Mucosa of gallbladder (tissue), 1 donor: ENCODE measurements at regions not wholly inside any gene's neighbourhood (a gene's known extent, or its start where the extent isn't known, plus 50 kb on each side); places are given as distances from the start of the nearest gene placed in this dataset.
A peak's percentile ranks its signal among the peaks of the same experiment; 100 is the strongest.

Experiments
- DNase-seq: peaks from one replicate; pipeline ENCODE4 v3.0.0-alpha.2; 2020; ENCODE audit warnings: low spot score
- donor health status: DM: no; HTN: no; CAD: no.

GRCh38 chr18:7288544-7288943 lies 57.7 kb downstream of the LRRC30 start:
- DNase-seq, result no peak

GRCh38 chr18:7290077-7290476 lies 59.2 kb downstream of the LRRC30 start:
- DNase-seq, result no peak

- DNase-seq, result no peak
These were observed 60.2 kb downstream of the LRRC30 start for GRCh38 chr18:7291046-7291445.

- no peak for DNase-seq
These were observed 67.3 kb downstream of the LRRC30 start for GRCh38 chr18:7298149-7298548.

GRCh38 chr18:7301094-7301493 lies 70.2 kb downstream of the LRRC30 start:
- DNase-seq, result no peak

GRCh38 chr18:7303316-7304060 lies 72.6 kb downstream of the LRRC30 start:
- no peak for DNase-seq

GRCh38 chr18:7304061-7304370 lies 73.1 kb downstream of the LRRC30 start:
- no peak for DNase-seq

- DNase-seq, result peak; percentile 33
These were observed 74.5 kb downstream of the LRRC30 start for GRCh38 chr18:7305416-7305815.

- no peak for DNase-seq
These were observed 76.1 kb downstream of the LRRC30 start for GRCh38 chr18:7307030-7307429.

GRCh38 chr18:7307526-7307925 lies 76.6 kb downstream of the LRRC30 start:
- DNase-seq, result no peak

GRCh38 chr18:7317804-7318231 lies 86.9 kb downstream of the LRRC30 start:
- no peak for DNase-seq

GRCh38 chr18:7319161-7319560 lies 88.3 kb downstream of the LRRC30 start:
- DNase-seq, result no peak

- DNase-seq, result no peak
These were observed 90.9 kb downstream of the LRRC30 start for GRCh38 chr18:7321831-7322230.

GRCh38 chr18:7322817-7323485 lies 92.1 kb downstream of the LRRC30 start:
- no peak for DNase-seq

GRCh38 chr18:7325126-7325430 lies 94.2 kb downstream of the LRRC30 start:
- DNase-seq, result no peak

- DNase-seq, result no peak
These were observed 98.1 kb downstream of the LRRC30 start for GRCh38 chr18:7329016-7329415.

GRCh38 chr18:7332452-7332851 lies 101.6 kb downstream of the LRRC30 start:
- DNase-seq, result no peak

GRCh38 chr18:7333025-7333562 lies 102.2 kb downstream of the LRRC30 start:
- DNase-seq, result no peak

GRCh38 chr18:7334973-7335568 lies 104.2 kb downstream of the LRRC30 start:
- no peak for DNase-seq

- DNase-seq, result no peak
These were observed 105.7 kb downstream of the LRRC30 start for GRCh38 chr18:7336623-7337022.

- DNase-seq, result no peak
These were observed 108.0 kb downstream of the LRRC30 start for GRCh38 chr18:7338846-7339245.

GRCh38 chr18:7341581-7342337 lies 110.9 kb downstream of the LRRC30 start:
- no peak for DNase-seq
